Kidney epithelial cell (primary cell): ENCODE measurements at regions not wholly inside any gene's neighbourhood (a gene's known extent, or its start where the extent isn't known, plus 50 kb on each side); places are given as distances from the start of the nearest gene placed in this dataset.

ENCODE experiments used
- DNase-seq: peaks from one replicate; pipeline ENCODE4 v3.0.0-alpha.2; 2010; ENCODE audit warnings: low read depth
- H3K27me3 ChIP-seq: 2 replicates; pipeline ENCODE4 v1.6.0; 2011; ENCODE audit warnings: low read length; ENCODE audit not compliant: control insufficient read depth, insufficient read depth
- H3K36me3 ChIP-seq: 2 replicates; pipeline ENCODE4 v1.5.1; 2011; ENCODE audit warnings: low read length; ENCODE audit not compliant: control insufficient read depth, insufficient read depth
- H3K4me3 ChIP-seq: 2 replicates; pipeline ENCODE4 v1.5.1; 2011; ENCODE audit warnings: low read depth, mild to moderate bottlenecking, control low read depth, low read length
- TF ChIP-seq, protein P1 (sequence below): IDR thresholded peaks from 2 replicates; pipeline ENCODE4 v1.5.1; 2011; ENCODE audit warnings: mild to moderate bottlenecking, moderate library complexity, low read length, control low read depth, inconsistent platforms; ENCODE audit not compliant: insufficient read depth, poor library complexity, severe bottlenecking

GRCh38 chr3:127339928-127340861 is 52.3 kb upstream of the PRR20G start:
- no peak for DNase-seq
- Histone ChIP-seq H3K36me3 (no peaks in the 10 kb centered on the region), H3K4me3 (no peak overlapping the region), H3K27me3 (peaks cover 33% of the 10 kb centered on the region)
- TF ChIP-seq, protein P1, sequence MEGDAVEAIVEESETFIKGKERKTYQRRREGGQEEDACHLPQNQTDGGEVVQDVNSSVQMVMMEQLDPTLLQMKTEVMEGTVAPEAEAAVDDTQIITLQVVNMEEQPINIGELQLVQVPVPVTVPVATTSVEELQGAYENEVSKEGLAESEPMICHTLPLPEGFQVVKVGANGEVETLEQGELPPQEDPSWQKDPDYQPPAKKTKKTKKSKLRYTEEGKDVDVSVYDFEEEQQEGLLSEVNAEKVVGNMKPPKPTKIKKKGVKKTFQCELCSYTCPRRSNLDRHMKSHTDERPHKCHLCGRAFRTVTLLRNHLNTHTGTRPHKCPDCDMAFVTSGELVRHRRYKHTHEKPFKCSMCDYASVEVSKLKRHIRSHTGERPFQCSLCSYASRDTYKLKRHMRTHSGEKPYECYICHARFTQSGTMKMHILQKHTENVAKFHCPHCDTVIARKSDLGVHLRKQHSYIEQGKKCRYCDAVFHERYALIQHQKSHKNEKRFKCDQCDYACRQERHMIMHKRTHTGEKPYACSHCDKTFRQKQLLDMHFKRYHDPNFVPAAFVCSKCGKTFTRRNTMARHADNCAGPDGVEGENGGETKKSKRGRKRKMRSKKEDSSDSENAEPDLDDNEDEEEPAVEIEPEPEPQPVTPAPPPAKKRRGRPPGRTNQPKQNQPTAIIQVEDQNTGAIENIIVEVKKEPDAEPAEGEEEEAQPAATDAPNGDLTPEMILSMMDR = no peak

GRCh38 chr3:127339016-127339415 is 51.2 kb upstream of the PRR20G start:
- no peak for DNase-seq
- H3K4me3 ChIP-seq = no peak overlapping the region
- TF ChIP-seq, protein P1 = no peak
- peaks cover 33% of the 10 kb centered on the region for H3K27me3 ChIP-seq
- H3K36me3 ChIP-seq = no peaks in the 10 kb centered on the region

GRCh38 chr3:127337911-127338531 is 50.2 kb upstream of the PRR20G start:
- peaks cover 33% of the 10 kb centered on the region for H3K27me3 ChIP-seq
- no peak overlapping the region for H3K4me3 ChIP-seq
- TF ChIP-seq, protein P1 = no peak
- no peaks in the 10 kb centered on the region for H3K36me3 ChIP-seq
- DNase-seq = no peak
